Transverse colon (tissue), 4 donors: ENCODE measurements at regions not wholly inside any gene's neighbourhood (a gene's known extent, or its start where the extent isn't known, plus 50 kb on each side); places are given as distances from the start of the nearest gene placed in this dataset.

ENCODE experiments used
- CTCF ChIP-seq, 5 experiments: fragments of 200-600 bp in 3 of 5; fragments of 450-650 bp in 2 of 5; sonication (generic) in 3 of 5; IDR thresholded peaks; 1 replicate in 2 of 5; 2 replicates in 3 of 5; pipeline ENCODE4 v1.5.1; 2016 to 2017; ENCODE audit warnings: antibody characterized with exemption in 5 of 5, inconsistent platforms in 3 of 5, mild to moderate bottlenecking in 2 of 5, moderate library complexity in 1 of 5
- POLR2A ChIP-seq: fragments of 450-650 bp; IDR thresholded peaks from one replicate; pipeline ENCODE4 v1.6.1; 2016; ENCODE audit warnings: antibody characterized with exemption, mild to moderate bottlenecking, moderate library complexity
- POLR2AphosphoS5 ChIP-seq, 3 donors: sonication (generic); formaldehyde crosslinking; IDR thresholded peaks; one replicate each; pipeline ENCODE4 v1.6.1; 2016; ENCODE audit warnings: antibody characterized with exemption in 3 of 3

- TF ChIP-seq POLR2A, result no peak
- no peak for TF ChIP-seq CTCF (IDR thresholded peaks at IDR 0.05)
- TF ChIP-seq POLR2AphosphoS5 (IDR thresholded peaks at IDR 0.05), result no peak
Observed at GRCh38 chr18:23316988-23317387, 136.1 kb upstream of the RIOK3 start.
